H1 (cell line): ENCODE measurements at regions not wholly inside any gene's neighbourhood (a gene's known extent, or its start where the extent isn't known, plus 50 kb on each side); places are given as distances from the start of the nearest gene placed in this dataset.

Experiments used
- CTCF ChIA-PET: fragments of 300-600 bp; sonication (Branson Sonifier 250); formaldehyde crosslinking; loops from one replicate; lab custom pipeline; 2021; ENCODE audit not compliant: partially characterized antibody; lab: Charles Lee
- POLR2A ChIA-PET: fragments of 300-600 bp; sonication (Branson Sonifier 250); formaldehyde crosslinking; loops from one replicate; lab custom pipeline; 2021; ENCODE audit warnings: inconsistent platforms; ENCODE audit not compliant: partially characterized antibody; lab: Charles Lee
- DNase-seq, 2 experiments: peaks; one replicate each; pipeline versions ENCODE4 v3.0.0 to v3.0.0-alpha.2; 2010 to 2022; ENCODE audit warnings: low spot score in 2 of 2, low read depth in 1 of 2, mixed read lengths in 1 of 2
- FAIRE-seq: peaks from 2 replicates; lab custom pipeline; 2011; peaks lifted over from hg19 to GRCh38; lab: Jason Lieb, UNC
- H2AFZ ChIP-seq: 2 replicates; pipeline ENCODE4 v1.8.1; 2012; ENCODE audit warnings: low read length, inconsistent platforms
- H2AK5ac ChIP-seq: 2 replicates; pipeline ENCODE4 v1.6.1; 2013; ENCODE audit warnings: low read depth, low read length
- H2BK120ac ChIP-seq: replicated peaks from 2 replicates; pipeline ENCODE3; 2013; ENCODE audit warnings: low read depth, low read length, inconsistent platforms
- H2BK12ac ChIP-seq: 2 replicates; pipeline ENCODE4 v1.6.1; 2013; ENCODE audit warnings: low read depth, low read length
- H2BK15ac ChIP-seq: 2 replicates; pipeline ENCODE4 v1.6.1; 2013; ENCODE audit warnings: low read length
- H2BK20ac ChIP-seq: 2 replicates; pipeline ENCODE4 v1.6.1; 2013; ENCODE audit warnings: low read length
- H2BK5ac ChIP-seq: 2 replicates; pipeline ENCODE4 v1.6.1; 2013; ENCODE audit warnings: low read depth, low read length
- H3K14ac ChIP-seq: 2 replicates; pipeline ENCODE4 v1.6.1; 2013; ENCODE audit warnings: inconsistent platforms; ENCODE audit not compliant: insufficient read length
- H3K18ac ChIP-seq: 2 replicates; pipeline ENCODE4 v1.6.1; 2013; ENCODE audit warnings: low read length; ENCODE audit errors: extremely low read depth
- H3K23ac ChIP-seq: 2 replicates; pipeline ENCODE4 v1.6.1; 2013; ENCODE audit warnings: inconsistent platforms; ENCODE audit not compliant: insufficient read length
- H3K23me2 ChIP-seq: 2 replicates; pipeline ENCODE4 v1.6.1; 2013; ENCODE audit warnings: low read depth, low read length
- H3K27ac ChIP-seq: 2 replicates; pipeline ENCODE4 v1.6.1; 2011; ENCODE audit warnings: low read depth, low read length, inconsistent platforms
- H3K27me3 ChIP-seq, 4 experiments: replicated peaks in 1 of 4; 1 replicate in 1 of 4; 2 replicates in 3 of 4; pipeline versions ENCODE4 v1.6.1 to v1.8.1; 2011 to 2013; ENCODE audit warnings: low read length in 3 of 4, mild to moderate bottlenecking in 3 of 4, inconsistent platforms in 2 of 4, mixed read lengths in 2 of 4, moderate library complexity in 1 of 4; ENCODE audit not compliant: control insufficient read depth in 3 of 4, insufficient read depth in 3 of 4; ENCODE audit errors: extremely low read depth in 1 of 4
- H3K36me3 ChIP-seq, 4 experiments: 2 replicates each; pipeline versions ENCODE4 v1.6.1 to v1.8.1; 2011 to 2013; ENCODE audit warnings: mild to moderate bottlenecking in 4 of 4, low read length in 3 of 4, moderate library complexity in 2 of 4, control low read depth in 1 of 4, inconsistent platforms in 1 of 4; ENCODE audit not compliant: insufficient read depth in 4 of 4, control insufficient read depth in 2 of 4
- H3K4ac ChIP-seq: replicated peaks from 2 replicates; pipeline ENCODE3; 2013; ENCODE audit warnings: low read length, low read depth, mixed read lengths, inconsistent platforms; ENCODE audit not compliant: insufficient read length
- H3K4me1 ChIP-seq, 4 experiments: replicated peaks in 1 of 4; 1 replicate in 1 of 4; 2 replicates in 3 of 4; pipeline versions ENCODE4 v1.6.1 to v1.8.1; 2011 to 2013; ENCODE audit warnings: low read length in 3 of 4, inconsistent platforms in 2 of 4, mixed read lengths in 1 of 4; ENCODE audit not compliant: insufficient read depth in 4 of 4, control insufficient read depth in 3 of 4
- H3K4me2 ChIP-seq, 2 experiments: 2 replicates each; pipeline versions ENCODE4 v1.6.1 to v1.8.1; 2011 to 2013; ENCODE audit warnings: low read depth in 2 of 2, low read length in 2 of 2, control low read depth in 1 of 2, inconsistent platforms in 1 of 2, mild to moderate bottlenecking in 1 of 2; ENCODE audit not compliant: insufficient read depth in 1 of 2
- H3K4me3 ChIP-seq, 4 experiments: fragments of 200-600, 300-600 bp in 1 of 4; sonication (generic), shearing (Covaris generic), sonication (Bioruptor Twin) in 1 of 4; 2 replicates each; pipeline versions ENCODE4 v1.5.1 to v1.8.1; 2011 to 2016; ENCODE audit warnings: low read length in 4 of 4, low read depth in 3 of 4, control low read depth in 2 of 4, inconsistent platforms in 2 of 4, mild to moderate bottlenecking in 2 of 4, mixed read lengths in 1 of 4, moderate library complexity in 1 of 4; ENCODE audit not compliant: insufficient read depth in 2 of 4; ENCODE audit errors: extremely low read depth in 1 of 4
- H3K56ac ChIP-seq: replicated peaks from 2 replicates; pipeline ENCODE3; 2013; ENCODE audit warnings: low read depth, mild to moderate bottlenecking, mixed read lengths, low read length, inconsistent platforms; ENCODE audit not compliant: insufficient read length
- H3K79me1 ChIP-seq: 2 replicates; pipeline ENCODE4 v1.6.1; 2013; ENCODE audit warnings: low read depth, low read length, control low read depth
- H3K79me2 ChIP-seq, 2 experiments: 2 replicates each; pipeline versions ENCODE4 v1.6.1 to v1.8.1; 2012 to 2013; ENCODE audit warnings: low read length in 2 of 2, mild to moderate bottlenecking in 2 of 2, inconsistent platforms in 1 of 2; ENCODE audit not compliant: insufficient read depth in 2 of 2, control insufficient read depth in 1 of 2
- H3K9ac ChIP-seq, 4 experiments: replicated peaks in 1 of 4; 1 replicate in 1 of 4; 2 replicates in 3 of 4; pipeline versions ENCODE4 v1.6.1 to v1.8.1; 2011 to 2013; ENCODE audit warnings: low read depth in 3 of 4, low read length in 3 of 4, control low read depth in 2 of 4, mild to moderate bottlenecking in 2 of 4, moderate library complexity in 2 of 4, inconsistent platforms in 1 of 4; ENCODE audit errors: extremely low read depth in 1 of 4
- H3K9me3 ChIP-seq, 2 experiments: 2 replicates each; pipeline versions ENCODE4 v1.6.1 to v1.8.1; 2012 to 2013; ENCODE audit warnings: mild to moderate bottlenecking in 2 of 2, moderate library complexity in 2 of 2, control low read depth in 1 of 2, inconsistent platforms in 1 of 2, low read depth in 1 of 2, low read length in 1 of 2, mixed read lengths in 1 of 2; ENCODE audit not compliant: insufficient read depth in 2 of 2
- H4K20me1 ChIP-seq, 2 experiments: replicated peaks in 1 of 2; 2 replicates each; pipeline versions ENCODE3 to v1.8.1; 2011 to 2013; ENCODE audit warnings: inconsistent platforms in 2 of 2, low read length in 2 of 2, mild to moderate bottlenecking in 1 of 2; ENCODE audit not compliant: insufficient read depth in 2 of 2, control insufficient read depth in 1 of 2
- H4K5ac ChIP-seq: 2 replicates; pipeline ENCODE4 v1.6.1; 2013; ENCODE audit warnings: low read length, low read depth, mixed read lengths, inconsistent platforms; ENCODE audit not compliant: insufficient read length
- H4K8ac ChIP-seq: 2 replicates; pipeline ENCODE4 v1.8.0; 2013; ENCODE audit warnings: mild to moderate bottlenecking, moderate library complexity, low read length, inconsistent platforms; ENCODE audit not compliant: insufficient read depth; ENCODE audit errors: extremely low read depth
- H4K91ac ChIP-seq: replicated peaks from 2 replicates; pipeline ENCODE3; 2013; ENCODE audit warnings: low read length, mixed read lengths, inconsistent platforms; ENCODE audit not compliant: insufficient read length
- RFX5 ChIP-seq: IDR thresholded peaks from 2 replicates; pipeline ENCODE4 v1.6.1; 2011; ENCODE audit warnings: low read depth, low read length, improper control_type of control experiment, borderline replicate concordance
- RNF2 ChIP-seq: fragments of 200-900, 300-1000 bp; sonication (generic); IDR thresholded peaks from 2 replicates; pipeline ENCODE4 v1.7.1; 2016; ENCODE audit warnings: borderline replicate concordance, low read depth, mild to moderate bottlenecking, antibody characterized with exemption, low read length; ENCODE audit not compliant: poor library complexity, severe bottlenecking; ENCODE audit errors: missing control alignments
- SP2 ChIP-seq: IDR thresholded peaks from 2 replicates; pipeline ENCODE4 v1.6.1; 2012; ENCODE audit warnings: mild to moderate bottlenecking, low read length, inconsistent platforms
- TAF1 ChIP-seq: IDR thresholded peaks from 2 replicates; pipeline ENCODE4 v1.6.1; 2011; ENCODE audit warnings: mild to moderate bottlenecking, low read depth, low read length
- TCF12 ChIP-seq: IDR thresholded peaks from 2 replicates; pipeline ENCODE4 v1.6.1; 2011; ENCODE audit warnings: low read depth, mild to moderate bottlenecking, low read length
- TEAD4 ChIP-seq: IDR thresholded peaks from 2 replicates; pipeline ENCODE4 v1.6.1; 2012; ENCODE audit warnings: low read depth, low read length, inconsistent platforms, mixed read lengths
- WGBS, 2 experiments: shearing (Covaris generic) in 1 of 2; methylation state at CpG; one replicate each; pipeline versions ENCODE4 v1.1.6 to v1.1.7; 2013 to 2015; ENCODE audit warnings: low lambda C conversion rate in 2 of 2, mixed read lengths in 2 of 2, inconsistent platforms in 1 of 2, low coverage in 1 of 2, missing lambda C conversion rate in 1 of 2; ENCODE audit not compliant: insufficient replicate concordance in 2 of 2, insufficient coverage in 1 of 2, insufficient read length in 1 of 2; ENCODE audit errors: extremely low coverage in 1 of 2, missing lambda C conversion rate in 1 of 2; 5-methylcytosine and 5-hydroxymethylcytosine counted together

DNA sequence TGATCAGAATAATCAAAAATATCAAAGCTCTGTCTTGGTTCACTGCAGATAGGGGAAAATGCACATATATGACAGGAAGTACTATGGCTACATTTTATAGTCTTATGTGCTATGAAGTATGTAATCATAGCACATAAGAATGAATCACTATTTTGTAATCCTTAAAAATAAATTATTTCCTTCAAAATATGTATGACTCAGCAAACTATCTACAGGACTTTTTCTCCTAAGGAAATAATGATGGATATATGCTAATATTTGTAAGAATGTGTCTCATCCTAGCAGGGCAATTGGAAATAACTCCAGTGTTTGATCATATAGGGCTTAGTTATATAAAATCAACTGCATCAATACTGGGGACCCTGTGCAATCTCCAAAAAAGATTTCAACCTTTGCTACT lies 85.1 kb downstream of the SLC24A2 start (continued):
- no peak for TF ChIP-seq TEAD4
- TF ChIP-seq, all 59 proteins: peak for 0

DNA sequence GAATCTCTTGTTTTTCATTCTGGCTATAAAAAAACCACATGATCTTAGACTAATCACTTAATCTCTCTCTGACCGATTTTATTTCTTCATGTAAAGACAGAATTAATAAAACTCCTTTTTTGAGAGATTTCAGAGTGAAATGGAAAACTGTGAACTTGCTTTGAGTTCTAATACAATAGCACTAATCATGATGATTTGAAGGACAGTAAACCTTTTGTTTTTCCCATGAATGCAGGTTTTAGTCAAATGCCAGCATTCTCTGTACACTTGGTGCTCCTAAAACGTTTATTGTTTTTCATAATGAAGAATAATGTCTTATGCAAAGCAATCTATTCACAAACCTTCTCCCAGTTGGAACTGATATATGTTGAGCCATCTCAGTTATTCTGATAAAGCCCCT lies 86.8 kb downstream of the SLC24A2 start:
- H2BK5ac ChIP-seq, result no peak overlapping the region
- no peaks in the 10 kb centered on the region for H3K23me2 ChIP-seq
- no peak overlapping the region for H2BK12ac ChIP-seq
- H2BK20ac ChIP-seq, result no peak overlapping the region
- H4K8ac ChIP-seq, result no peak overlapping the region
- no peak for FAIRE-seq
- H2AK5ac ChIP-seq, result no peak overlapping the region
- no peak for TF ChIP-seq TAF1
- no peak for TF ChIP-seq RFX5
- no peak for TF ChIP-seq RNF2
- TF ChIP-seq SP2, result no peak
- TF ChIP-seq TCF12, result no peak
- DNase-seq, result no peak
- no peak overlapping the region for H2BK15ac ChIP-seq
- ChIA-PET CTCF (no interaction called here), POLR2A (no interaction called here)
- peaks cover 0 to 22% (median 10%) of the 10 kb centered on the region in 4 experiments; a peak in 6 of 7 replicates for H3K4me1 ChIP-seq
- H3K27ac ChIP-seq, result no peak overlapping the region
- H3K4ac ChIP-seq, result no peak overlapping the region
- H3K9me3 ChIP-seq, result no peaks in the 10 kb centered on the region
- no peaks in the 10 kb centered on the region for H4K20me1 ChIP-seq
- H3K79me1 ChIP-seq, result no peaks in the 10 kb centered on the region
- H3K36me3 ChIP-seq, result no peaks in the 10 kb centered on the region
- H4K91ac ChIP-seq, result no peak overlapping the region
- H3K27me3 ChIP-seq, result no peaks in the 10 kb centered on the region
- H4K5ac ChIP-seq, result no peak overlapping the region
- no peak overlapping the region for H3K18ac ChIP-seq
- 47% methylated on average over 2 of the region's 2 CpGs; no CpG with 5 or more reads in 1 of the 2 experiments for WGBS, 2 experiments
- no peak overlapping the region for H3K9ac ChIP-seq
- H2AFZ ChIP-seq, result no peak overlapping the region
- H3K14ac ChIP-seq, result no peak overlapping the region
- no peak overlapping the region for H3K4me3 ChIP-seq
- no peaks in the 10 kb centered on the region for H3K79me2 ChIP-seq
- no peak overlapping the region for H3K23ac ChIP-seq
- no peak overlapping the region for H3K56ac ChIP-seq
- no peak overlapping the region for H2BK120ac ChIP-seq
- no peak overlapping the region for H3K4me2 ChIP-seq
